A549 (cell line): ENCODE measurements at regions not wholly inside any gene's neighbourhood (a gene's known extent, or its start where the extent isn't known, plus 50 kb on each side); places are given as distances from the start of the nearest gene placed in this dataset.

ENCODE experiments used
- CTCF ChIP-seq: fragments of >200 bp; sonication (Bioruptor Twin); formaldehyde crosslinking; IDR thresholded peaks from 3 replicates; pipeline ENCODE4 v1.5.1; 2016
- POLR2A ChIP-seq: IDR thresholded peaks from 2 replicates; pipeline ENCODE4 v1.6.1; 2012; ENCODE audit warnings: mild to moderate bottlenecking, low read length
- TFCP2L1 ChIP-seq: fragments of 250-450 bp; sonication (Bioruptor Pico); IDR thresholded peaks from 2 replicates; pipeline ENCODE4 v1.5.0; 2021; ENCODE audit warnings: mild to moderate bottlenecking

GRCh38 chr2:20915271-20915670, 92.4 kb upstream of the LDAH start:
- TF ChIP-seq CTCF (no peak), POLR2A (no peak), TFCP2L1 (CRISPR knock-in tag) (no peak)
